Heart right ventricle (tissue), 16 donors: ENCODE measurements at regions not wholly inside any gene's neighbourhood (a gene's known extent, or its start where the extent isn't known, plus 50 kb on each side); places are given as distances from the start of the nearest gene placed in this dataset.
A peak's percentile ranks its signal among the peaks of the same experiment; 100 is the strongest.

Experiments used
- ATAC-seq, 8 donors: fragments of 200-7000 bp; cut with Tn5 transposase; one replicate each; pipeline ENCODE4 v1.9.1; 2020; ENCODE audit warnings: mild to moderate bottlenecking in 8 of 8, moderate library complexity in 8 of 8, moderate number of reproducible peaks in 1 of 8
- DNase-seq, 2 donors: peaks; one replicate each; pipeline ENCODE4 v3.0.0-alpha.2; 2020
- H3K27ac ChIP-seq, 10 donors: fragments of 200-600 bp; sonication (generic) in 2 of 10; one replicate each; pipeline versions ENCODE4 v1.5.0 to v1.8.0; 2020 to 2022; ENCODE audit warnings: mild to moderate bottlenecking in 3 of 10
- H3K27me3 ChIP-seq, 7 donors: fragments of 200-600 bp; one replicate each; pipeline ENCODE4 v1.8.0; 2021 to 2022; ENCODE audit warnings: mild to moderate bottlenecking in 2 of 7
- H3K36me3 ChIP-seq, 9 donors: fragments of 200-600 bp; sonication (generic) in 1 of 9; one replicate each; pipeline versions ENCODE4 v1.5.0 to v1.8.0; 2020 to 2022; ENCODE audit warnings: mild to moderate bottlenecking in 2 of 9
- H3K4me1 ChIP-seq, 9 donors: fragments of 200-600 bp; sonication (generic) in 1 of 9; one replicate each; pipeline versions ENCODE4 v1.5.0 to v1.8.0; 2020 to 2022; ENCODE audit warnings: mild to moderate bottlenecking in 4 of 9
- H3K4me3 ChIP-seq, 10 donors: fragments of 200-600 bp; sonication (generic) in 2 of 10; one replicate each; pipeline versions ENCODE4 v1.5.0 to v1.8.0; 2020 to 2022; ENCODE audit warnings: mild to moderate bottlenecking in 7 of 10, moderate library complexity in 2 of 10
- H3K9me3 ChIP-seq, 11 donors: fragments of 200-600 bp in 10 of 11; sonication (generic) in 2 of 11; one replicate each; pipeline versions ENCODE4 v1.5.0 to v1.8.0; 2013 to 2022; ENCODE audit warnings: mild to moderate bottlenecking in 2 of 11, control low read depth in 1 of 11, moderate library complexity in 1 of 11
- CTCF ChIP-seq, 9 donors: fragments of 200-600 bp; sonication (generic) in 2 of 9; IDR thresholded peaks; one replicate each; pipeline versions ENCODE4 v1.5.0 to v1.8.0; 2021 to 2022; ENCODE audit warnings: antibody characterized with exemption in 9 of 9, mild to moderate bottlenecking in 5 of 9, moderate library complexity in 1 of 9
- WGBS, 2 donors: extraction: QIAGEN DNeasy Blood & Tissue Kit; methylation state at CpG; one replicate each; pipeline ENCODE4 v1.1.7; 2013; ENCODE audit warnings: inconsistent platforms in 1 of 2; 5-methylcytosine and 5-hydroxymethylcytosine counted together
- intact Hi-C, 10 donors: fragments of 100-400 bp; cut with DNase I; formaldehyde crosslinking; loops; one replicate each; pipeline versions ENCODE4 v1.11.1 to v1.14.2; 2022
- donor health status: Arrhythmogenic right ventricular cardiomyopathy.
- donor health status: ischemic (EF 13 %, LVEDD 7.1; RV severe dilation, severe dysfunction).
- donor health status: healthy with polysubstance abuse.
- donor health status: DM: no; HTN: yes; CAD: no.
- donor health status: DM: no; HTN: no; CAD: no.
- donor health status: ischemic (EF 25% LVEDD 6.9; RV normal size, moderate dysfunction).
- donor health status: ischemic (EF 25% LVEDD 5.7; RV mildly dilated, moderate dysfunction).
- donor health status: healthy.
- donor health status: DM: yes; HTN: yes; CAD: no.
- donor health status: Ischemic cardiomyopathy.
- donor health status: ischemic (EF 35%, LVEDD 5.7; RV mildly dilated, moderate dysfunction).
- donor health status: nonischemic (EF 11% LVEDD 7.7; RV severe dilation, severe dysfunction).
- donor health status: DM: yes; HTN: yes; CAD: no.
- donor health status: PGD.
- donor health status: ischemic (EF 29% LVEDD 5.4; RV normal size, mild dysfunction).
- donor health status: nonischemic (EF 23%, LVEDD 6.1; RV moderate dilation, normal function).

- ATAC-seq (no peak), DNase-seq (no peak)
- H3K9me3 ChIP-seq: peaks cover 0 to 31% (median 12%) of the 10 kb centered on the region in 11 donors
- peaks cover 0 to 23% (median 5%) of the 10 kb centered on the region in 7 donors for H3K27me3 ChIP-seq
- TF ChIP-seq CTCF (IDR thresholded peaks at IDR 0.05): no peak
- 73 to 76% methylated on average over 1 of the region's 1 CpG for WGBS, 2 donors
- intact Hi-C loops: no loop called here
- H3K4me1 ChIP-seq: no peaks in the 10 kb centered on the region
- H3K36me3 ChIP-seq: no peaks in the 10 kb centered on the region
- H3K4me3 ChIP-seq: no peak overlapping the region
- H3K27ac ChIP-seq: no peak overlapping the region
Observed at GRCh38 chr22:47320560-47320959, 558.1 kb downstream of the TBC1D22A start.

DNA sequence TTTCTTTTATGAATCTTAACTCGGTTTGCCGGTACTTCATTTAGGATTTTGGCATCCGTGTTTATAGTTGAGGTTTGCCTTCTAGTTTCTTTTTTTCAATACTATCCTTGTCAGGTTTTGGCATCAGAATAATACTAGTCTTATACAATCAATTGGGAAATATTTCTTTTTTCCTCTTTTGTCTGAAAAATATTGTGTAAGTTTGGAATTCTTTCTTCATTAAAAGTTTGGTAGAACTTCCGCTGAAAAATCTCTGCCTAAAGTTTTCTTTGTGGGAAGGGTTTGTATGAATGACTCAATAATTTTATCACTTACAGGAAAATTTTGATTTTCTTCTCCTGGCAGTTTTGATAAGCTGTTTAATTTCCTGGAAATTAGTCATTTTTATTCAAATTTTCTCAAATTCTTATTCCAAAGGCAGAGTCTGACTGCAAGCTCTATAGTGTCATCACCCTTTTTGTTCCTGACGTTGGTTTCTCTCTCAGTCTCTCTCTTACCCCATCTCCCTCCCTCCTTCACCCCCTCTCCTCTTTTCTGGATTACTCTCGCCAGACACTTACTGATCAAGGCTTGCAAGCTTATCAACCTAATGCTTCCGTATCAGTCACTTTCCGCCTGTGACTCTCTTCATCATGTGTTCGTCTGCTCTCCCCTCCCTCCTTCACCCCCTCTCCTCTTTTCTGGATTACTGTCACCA, 555.7 kb downstream of the TBC1D22A start:
- intact Hi-C loops: no loop called here
- WGBS, 2 donors: 64 to 71% methylated on average over 9 of the region's 9 CpGs
- H3K9me3 ChIP-seq: peaks cover 0 to 36% (median 12%) of the 10 kb centered on the region in 11 donors

DNA sequence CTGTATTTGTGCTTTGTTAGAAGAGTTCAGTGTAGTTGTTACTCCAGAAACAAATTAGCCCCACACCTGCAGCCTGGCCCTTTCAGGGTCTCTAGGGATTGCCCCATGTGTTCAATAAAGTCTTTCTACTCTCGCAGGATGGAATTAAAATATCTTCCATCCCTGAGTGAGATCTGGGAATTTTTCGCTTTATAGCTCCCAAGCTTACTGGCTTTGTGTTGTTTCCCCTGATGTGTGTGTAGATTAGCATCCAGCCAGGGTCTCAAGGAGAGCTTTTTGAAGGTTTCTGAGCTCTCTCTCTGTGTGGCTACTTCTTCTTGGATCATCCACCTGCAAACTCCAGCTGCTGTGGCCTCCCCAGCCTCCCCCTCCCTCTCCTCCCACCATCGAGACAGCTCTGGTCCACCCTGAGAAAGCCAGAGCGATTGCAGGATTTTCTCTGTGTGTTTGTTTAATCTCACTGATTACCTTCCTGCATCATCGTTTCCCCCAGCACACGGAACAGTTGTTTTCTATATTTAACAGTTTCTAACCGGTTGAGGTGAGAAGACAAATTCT, 553.5 kb downstream of the TBC1D22A start:
- no peaks in the 10 kb centered on the region for H3K36me3 ChIP-seq
- no peak for DNase-seq

More for the DNA sequence above, 555.7 kb downstream of the TBC1D22A start:
- TF ChIP-seq CTCF (IDR thresholded peaks at IDR 0.05): no peak
- Histone ChIP-seq H3K4me3 (no peak overlapping the region), H3K27ac (no peak overlapping the region), H3K36me3 (no peaks in the 10 kb centered on the region), H3K4me1 (no peaks in the 10 kb centered on the region), H3K27me3 (peaks cover 0 to 19% (median 2%) of the 10 kb centered on the region in 7 donors)
- DNase-seq: no peak
- ATAC-seq: no peak

GRCh38 chr22:47310601-47311000, 548.2 kb downstream of the TBC1D22A start:
- WGBS, 2 donors: 70 to 73% methylated on average over 1 of the region's 1 CpG
- Histone ChIP-seq H3K4me1 (no peaks in the 10 kb centered on the region), H3K36me3 (no peaks in the 10 kb centered on the region), H3K9me3 (peaks cover 0 to 23% (median 7%) of the 10 kb centered on the region in 11 donors), H3K27ac (no peak overlapping the region), H3K4me3 (no peak overlapping the region), H3K27me3 (peaks cover 0 to 5% (median 0%) of the 10 kb centered on the region in 7 donors)
- TF ChIP-seq CTCF (IDR thresholded peaks at IDR 0.05): no peak
- intact Hi-C loops: no loop called here
- ATAC-seq: no peak
- no peak for DNase-seq

More for the DNA sequence above, 553.5 kb downstream of the TBC1D22A start:
- TF ChIP-seq CTCF (IDR thresholded peaks at IDR 0.05): no peak
- peaks cover 0 to 24% (median 2%) of the 10 kb centered on the region in 7 donors for H3K27me3 ChIP-seq
- peaks cover 0 to 37% (median 11%) of the 10 kb centered on the region in 11 donors for H3K9me3 ChIP-seq
- 35 to 45% methylated on average over 7 of the region's 7 CpGs for WGBS, 2 donors
- no peak overlapping the region for H3K4me3 ChIP-seq
- intact Hi-C loops: no loop called here
- no peaks in the 10 kb centered on the region for H3K4me1 ChIP-seq
- peak in 1 of 8 donors; percentile 74 for ATAC-seq
- peak overlapping the region in 1 of 10 donors; percentile 25 for H3K27ac ChIP-seq
